HG03432 (cell line): ENCODE measurements at regions not wholly inside any gene's neighbourhood (a gene's known extent, or its start where the extent isn't known, plus 50 kb on each side); places are given as distances from the start of the nearest gene placed in this dataset.
"Not testable (repeated sequence)": the region's sequence is repeated elsewhere in the genome, so short reads cannot be mapped to it uniquely, and the experiment has no call there.

Experiments used
- ATAC-seq: cut with Tn5 transposase; IDR thresholded peaks from one replicate; pipeline ENCODE4 v1.9.1; 2021; ENCODE audit warnings: mild to moderate bottlenecking, moderate library complexity; ENCODE audit not compliant: unreplicated experiment

DNA sequence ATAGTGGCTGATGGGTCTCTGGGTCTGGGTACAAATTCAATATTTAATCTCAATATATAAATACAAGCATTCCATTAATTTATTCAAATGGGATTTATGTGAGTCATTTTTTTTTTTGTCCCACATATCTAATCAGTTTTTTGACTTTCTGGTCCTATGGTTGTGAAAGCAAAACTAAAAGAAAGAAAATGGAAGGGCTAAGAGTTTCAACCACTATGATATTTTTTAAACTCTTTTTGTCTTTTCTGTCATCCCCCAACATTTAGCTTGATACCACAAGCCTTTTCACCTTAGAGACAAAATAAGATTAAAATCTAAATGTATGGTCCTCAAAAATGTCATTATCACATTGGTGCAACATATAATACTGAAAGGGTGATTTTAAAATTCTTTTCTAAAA is 602.7 kb upstream of the CHRM3 start:
- no peak for ATAC-seq

DNA sequence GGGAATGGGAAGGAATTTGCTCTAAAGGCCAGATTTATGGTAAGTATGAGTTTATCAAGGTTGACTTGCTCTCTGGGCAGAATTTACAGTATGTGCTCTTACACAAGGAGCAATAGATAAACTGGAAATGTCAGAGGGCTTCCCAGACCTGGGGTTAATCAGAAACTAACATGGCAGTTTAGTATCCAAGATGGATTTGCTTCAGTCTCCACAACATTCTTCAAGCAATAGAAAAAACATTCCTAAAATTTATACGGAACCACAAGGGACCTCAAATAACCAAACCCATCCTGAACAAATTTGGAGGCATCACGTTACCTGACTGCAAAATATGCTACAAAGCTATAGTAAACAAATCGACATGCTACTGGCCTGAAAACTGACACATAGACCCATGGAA is 606.7 kb upstream of the CHRM3 start:
- ATAC-seq = no peak

DNA sequence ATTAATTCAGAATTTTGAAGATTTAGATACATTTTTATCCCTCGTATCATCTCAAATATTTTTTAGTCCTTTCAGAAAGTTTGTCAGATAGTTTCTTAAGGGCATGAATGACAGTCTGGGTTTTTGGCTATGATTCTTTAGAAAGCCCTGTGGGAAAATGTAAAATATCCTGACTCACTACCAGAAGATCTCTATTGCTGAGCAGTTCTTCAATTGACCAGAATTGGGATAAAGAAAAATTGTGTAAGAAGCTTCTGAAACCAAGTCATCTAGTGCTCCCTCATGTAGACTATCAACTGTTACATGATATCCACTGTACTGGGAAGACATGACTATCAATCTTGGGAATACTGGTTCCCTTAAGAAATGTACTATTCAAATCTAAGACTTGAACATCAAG is 608.3 kb upstream of the CHRM3 start:
- ATAC-seq = no peak

DNA sequence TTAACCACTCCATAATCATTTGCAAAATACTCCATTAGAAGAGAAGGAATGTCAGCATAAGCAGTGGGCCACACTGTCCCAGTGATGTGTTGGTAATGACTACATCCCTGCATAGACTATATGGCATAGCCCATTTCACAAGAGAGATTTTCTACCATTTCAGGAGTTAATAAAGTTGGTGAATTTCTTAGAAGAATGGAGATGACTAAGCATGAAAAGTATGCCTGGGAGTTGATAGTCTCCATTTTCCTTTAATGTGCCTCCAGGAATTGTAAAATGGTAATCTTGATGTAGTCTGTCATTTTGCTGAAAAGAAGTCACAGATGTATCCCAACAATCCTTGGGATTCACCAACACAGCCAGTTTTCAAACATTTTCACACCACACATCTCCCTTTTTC is 608.8 kb upstream of the CHRM3 start:
- ATAC-seq = no peak

DNA sequence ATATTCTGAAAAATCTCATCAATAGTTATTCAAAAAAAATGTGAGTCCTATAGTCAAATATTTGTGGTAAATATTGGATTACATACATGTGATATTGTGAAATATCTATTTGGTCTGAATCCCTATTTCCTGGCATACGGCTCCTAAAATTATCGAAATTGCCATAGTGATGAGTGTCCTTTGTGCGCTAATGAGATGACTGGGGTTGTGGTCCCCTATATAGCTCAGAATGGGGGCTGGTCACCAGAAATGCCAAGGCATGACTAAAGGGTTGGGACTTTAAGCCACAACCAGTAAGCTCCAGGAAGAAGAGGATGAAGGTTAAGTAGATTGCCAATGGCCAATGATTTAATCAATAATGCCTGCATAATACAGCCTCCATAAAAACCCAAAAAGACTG is 610.2 kb upstream of the CHRM3 start:
- ATAC-seq = no peak

DNA sequence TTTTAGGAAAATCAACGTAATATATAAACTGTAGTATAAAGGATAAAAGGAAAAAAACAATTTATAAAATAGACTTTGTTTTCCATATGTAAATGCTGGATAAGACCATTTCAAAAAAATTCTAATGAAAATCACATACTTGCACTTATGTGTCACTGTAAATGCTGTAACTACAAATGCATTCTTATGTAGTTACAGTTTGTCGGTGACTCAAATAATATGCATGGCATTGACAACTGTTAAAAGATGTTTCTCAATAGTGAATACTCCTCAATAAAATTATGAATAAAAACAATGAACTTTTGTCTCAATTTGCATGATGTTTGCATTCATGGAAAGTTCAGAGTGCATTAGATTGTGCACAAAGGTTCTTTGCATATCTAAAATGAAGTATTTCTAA is 614.0 kb upstream of the CHRM3 start:
- no peak for ATAC-seq

DNA sequence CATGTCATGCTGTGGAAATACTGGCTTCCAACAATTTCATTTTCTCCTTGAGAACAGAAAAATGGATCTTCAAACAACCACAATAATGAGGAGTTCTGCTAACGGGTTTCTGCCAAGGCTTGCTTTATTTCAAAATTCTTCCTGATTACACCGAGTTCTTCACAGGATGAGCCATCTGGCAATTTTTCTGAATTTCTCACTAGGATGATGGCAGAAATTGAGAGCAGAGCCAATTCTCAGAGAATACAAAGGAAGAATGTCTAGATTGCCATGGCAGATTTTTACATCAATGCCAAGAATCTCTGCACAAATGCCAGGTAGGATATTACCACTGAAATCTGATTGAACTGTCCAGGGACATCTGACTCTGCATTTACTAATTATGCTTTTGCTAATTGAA is 619.0 kb upstream of the CHRM3 start:
- no peak for ATAC-seq

DNA sequence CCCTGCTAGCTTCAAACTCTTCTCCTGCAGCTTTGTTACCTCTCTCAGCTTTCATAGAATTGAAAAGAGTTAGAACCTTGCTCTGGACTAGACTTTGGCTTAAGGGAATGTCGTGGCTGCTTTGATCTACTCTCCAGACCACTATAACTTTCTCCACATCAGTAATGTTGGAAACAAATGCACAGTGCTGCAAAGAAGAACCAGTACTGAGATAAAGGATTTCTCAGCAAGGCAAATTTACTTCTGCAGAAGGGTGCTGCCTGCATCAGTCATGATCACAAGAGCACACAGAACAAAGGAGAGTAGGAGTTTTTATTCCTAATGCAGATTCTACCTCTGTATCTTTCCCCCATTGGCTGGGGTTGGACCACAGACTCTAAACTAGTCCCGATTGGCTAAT is 621.6 kb upstream of the CHRM3 start:
- ATAC-seq = no peak

DNA sequence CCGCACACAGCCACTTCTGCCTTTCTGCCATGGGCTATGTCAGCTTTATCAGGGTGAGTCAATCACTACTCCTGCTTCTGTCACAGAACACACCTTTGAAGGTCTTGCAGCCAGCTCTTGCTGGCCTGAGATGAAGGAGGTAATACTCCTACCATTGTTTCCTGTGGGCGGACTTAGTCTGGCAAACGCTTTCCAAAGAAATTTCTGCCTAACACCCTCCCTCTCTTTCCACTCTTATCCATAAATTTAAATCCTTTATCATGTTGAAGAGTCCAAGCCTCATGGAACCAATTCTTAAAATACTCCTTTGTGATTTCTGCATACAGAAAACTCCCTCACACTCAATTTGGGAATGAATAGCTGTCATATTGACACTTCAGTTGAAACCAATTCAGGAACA is 633.1 kb upstream of the CHRM3 start:
- no peak for ATAC-seq

DNA sequence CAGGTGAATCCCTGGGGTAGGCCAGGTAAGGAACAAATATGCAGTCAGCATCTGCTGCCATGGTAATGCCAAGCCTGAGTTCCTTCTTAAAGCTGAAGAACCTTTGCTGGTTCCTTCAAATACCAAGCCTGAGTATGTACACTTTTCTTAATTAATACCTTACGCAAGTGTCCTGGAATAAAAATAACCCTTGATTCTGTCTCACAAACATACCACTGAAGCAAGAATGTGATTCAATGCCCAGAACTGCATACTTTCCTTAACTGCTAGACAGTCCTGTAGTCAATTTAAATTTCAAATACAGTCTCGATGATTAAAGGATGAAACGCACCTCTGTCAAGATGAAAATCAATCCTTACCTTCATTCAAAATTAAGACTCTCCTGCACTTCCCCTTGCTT is 634.0 kb upstream of the CHRM3 start:
- no peak for ATAC-seq

DNA sequence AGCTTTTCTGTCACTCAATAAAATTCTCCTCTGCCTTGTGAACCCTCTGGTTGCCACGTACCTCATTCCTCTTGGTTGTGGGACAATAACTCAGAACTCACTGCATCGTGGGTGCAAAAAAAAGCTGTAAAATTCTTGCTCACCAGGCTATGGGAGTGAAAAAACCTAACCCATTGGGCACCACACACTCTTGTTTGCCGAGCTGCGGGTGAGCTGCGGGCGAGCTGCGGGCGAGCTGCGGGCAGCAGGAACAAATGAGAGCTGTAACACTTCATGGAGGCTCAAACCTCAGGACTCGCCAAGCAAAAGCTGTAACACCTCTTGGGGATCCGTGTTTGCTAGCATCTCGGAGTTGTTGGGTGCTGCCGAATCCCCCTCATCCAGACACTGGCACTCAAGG is 641.3 kb upstream of the CHRM3 start:
- no peak for ATAC-seq

DNA sequence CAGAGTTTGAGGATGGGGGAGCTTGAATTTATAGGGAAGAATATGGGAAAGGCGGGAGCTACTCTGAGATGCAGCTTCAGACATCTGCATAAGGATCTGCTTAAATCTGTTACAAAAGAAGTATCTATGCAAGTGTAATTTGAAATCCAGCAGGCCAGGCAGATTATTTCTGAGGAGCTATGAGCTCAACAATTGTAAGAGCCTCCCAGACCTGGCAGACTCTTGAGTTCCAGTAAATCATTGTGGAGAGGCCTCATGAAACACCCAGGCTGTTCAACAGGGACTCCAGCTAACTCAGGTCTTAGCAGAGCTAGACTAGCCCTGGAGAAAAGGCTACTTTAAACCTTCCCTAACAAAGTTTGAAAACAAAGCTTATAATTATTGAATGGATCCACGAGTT is 647.5 kb upstream of the CHRM3 start:
- no peak for ATAC-seq

DNA sequence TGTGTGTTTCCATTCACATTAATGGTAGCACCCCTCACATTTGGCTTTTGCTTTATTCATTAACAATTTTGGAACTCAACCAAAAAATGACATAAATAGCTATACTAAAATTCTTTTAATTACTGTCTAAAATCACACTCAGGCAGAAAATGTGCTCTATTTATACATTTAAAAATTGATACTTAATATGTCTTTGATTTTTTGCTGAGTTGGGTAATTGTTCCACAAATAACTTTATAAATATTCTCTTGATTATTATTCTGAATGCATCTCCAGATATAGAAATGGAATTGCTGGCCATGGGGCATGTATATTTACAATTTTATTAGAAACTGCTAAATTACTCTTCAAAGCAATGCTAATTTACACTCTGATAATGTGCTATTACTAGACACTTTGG is 658.7 kb upstream of the CHRM3 start:
- ATAC-seq = no peak

DNA sequence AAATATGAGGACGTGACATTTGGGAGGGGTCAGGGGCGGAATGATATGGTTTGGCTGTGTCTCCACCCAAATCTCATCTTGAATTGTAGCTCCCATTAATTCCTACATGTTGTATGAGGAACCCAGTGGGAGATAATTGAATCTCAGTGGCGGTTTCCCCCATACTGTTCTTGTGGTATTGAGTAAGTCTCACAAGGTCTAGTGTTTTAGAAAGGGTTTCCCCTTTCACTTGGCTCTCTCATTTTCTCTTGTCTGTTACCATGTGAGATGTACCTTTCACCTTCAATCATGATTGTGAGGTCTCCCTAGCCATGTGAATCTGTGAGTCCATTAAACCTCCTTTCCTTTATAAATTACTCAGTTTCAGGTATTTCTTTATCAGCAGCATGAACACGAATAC is 663.6 kb upstream of the CHRM3 start:
- ATAC-seq = no peak

DNA sequence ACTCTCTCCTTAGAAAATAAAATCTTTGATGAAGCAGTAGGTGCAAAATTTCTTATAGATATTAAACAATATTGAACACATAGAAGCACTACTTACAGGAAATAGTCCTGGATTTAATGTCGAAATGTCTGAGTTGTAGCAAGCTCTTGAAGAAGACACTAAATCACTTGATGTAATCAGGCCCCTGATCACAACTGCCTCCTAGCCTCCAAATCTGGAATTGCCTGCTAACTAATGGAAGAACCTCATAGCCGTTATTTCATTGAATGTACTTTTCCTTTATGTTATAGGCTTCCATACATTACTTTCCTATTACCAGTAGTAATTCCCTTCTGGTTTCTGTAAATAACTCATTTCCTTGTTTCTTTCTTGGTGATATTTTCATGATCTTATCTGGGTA is 675.7 kb upstream of the CHRM3 start:
- no peak for ATAC-seq

DNA sequence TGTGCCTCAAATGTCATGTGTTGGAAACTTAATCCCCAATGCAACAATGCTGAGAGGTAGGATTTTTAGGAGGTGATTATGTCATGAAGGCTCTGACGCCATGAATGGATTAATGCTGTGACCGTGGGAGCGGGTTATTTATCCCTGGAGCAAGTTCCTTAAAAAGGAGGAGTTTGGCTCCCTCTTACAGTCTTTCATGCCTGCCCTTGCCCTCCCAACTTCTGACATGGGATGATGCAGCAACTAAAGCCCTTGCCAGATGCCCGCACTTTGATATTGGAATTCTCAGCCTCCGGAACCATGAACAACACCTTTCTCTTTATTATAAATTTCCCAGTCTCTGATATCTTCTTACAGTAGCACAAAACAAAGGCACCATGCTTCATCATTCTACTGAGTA is 685.3 kb upstream of the CHRM3 start:
- no peak for ATAC-seq

DNA sequence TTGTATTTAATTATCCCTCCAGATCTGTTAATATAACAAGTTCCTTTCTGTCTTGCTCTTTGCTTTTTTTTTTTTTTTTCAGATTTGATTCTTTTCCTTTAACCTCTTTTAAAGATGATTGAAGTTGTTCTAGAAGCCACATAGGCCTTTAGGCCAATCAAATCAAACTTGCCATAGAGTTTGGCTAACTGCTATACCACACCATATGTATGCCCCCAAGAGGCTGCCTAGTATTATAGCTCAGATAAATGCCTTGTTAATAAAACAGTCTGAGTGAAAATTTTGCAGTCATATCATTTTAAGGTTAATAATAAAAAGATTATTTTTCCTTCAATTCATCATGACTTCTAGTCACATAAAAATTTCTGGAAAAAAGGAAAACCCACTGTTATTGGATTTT is 696.0 kb upstream of the CHRM3 start:
- no peak for ATAC-seq

DNA sequence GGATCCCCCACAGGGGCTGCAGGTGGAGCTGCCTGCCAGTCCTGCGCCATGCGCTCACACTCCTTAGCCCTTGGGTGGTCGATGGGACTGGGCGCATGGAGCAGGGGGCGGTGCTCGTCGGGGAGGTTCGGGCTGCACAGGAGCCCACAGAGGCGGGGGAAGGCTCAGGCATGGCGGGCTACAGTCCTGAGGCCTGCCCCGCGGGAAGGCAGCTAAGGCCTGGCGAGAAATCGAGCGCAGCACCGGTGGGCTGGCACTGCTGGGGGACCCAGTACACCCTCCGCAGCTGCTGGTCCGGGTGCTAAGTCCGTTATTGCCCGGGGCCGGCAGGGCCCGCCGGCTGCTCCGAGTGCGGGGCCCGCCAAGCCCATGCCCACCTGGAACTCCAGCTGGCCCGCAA is 701.8 kb upstream of the CHRM3 start:
- not testable (repeated sequence) for ATAC-seq

DNA sequence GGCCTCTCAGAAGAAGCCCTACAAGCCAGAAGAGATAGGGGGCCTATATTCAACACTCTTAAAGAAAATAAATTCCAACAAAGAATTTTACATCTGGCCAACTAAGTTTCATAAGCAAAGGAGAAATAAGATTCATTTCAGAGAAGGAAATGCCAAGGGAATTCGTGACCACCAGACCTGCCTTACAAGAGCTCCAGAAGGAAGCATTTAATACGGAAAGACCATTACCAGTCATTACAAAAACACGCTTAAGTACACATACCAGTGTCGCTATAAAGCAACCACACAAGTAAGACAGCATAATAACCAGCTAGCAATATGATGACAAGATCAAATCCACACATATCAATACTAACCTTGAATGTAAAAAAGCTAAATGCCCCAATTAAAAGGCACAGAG is 704.9 kb upstream of the CHRM3 start:
- no peak for ATAC-seq

DNA sequence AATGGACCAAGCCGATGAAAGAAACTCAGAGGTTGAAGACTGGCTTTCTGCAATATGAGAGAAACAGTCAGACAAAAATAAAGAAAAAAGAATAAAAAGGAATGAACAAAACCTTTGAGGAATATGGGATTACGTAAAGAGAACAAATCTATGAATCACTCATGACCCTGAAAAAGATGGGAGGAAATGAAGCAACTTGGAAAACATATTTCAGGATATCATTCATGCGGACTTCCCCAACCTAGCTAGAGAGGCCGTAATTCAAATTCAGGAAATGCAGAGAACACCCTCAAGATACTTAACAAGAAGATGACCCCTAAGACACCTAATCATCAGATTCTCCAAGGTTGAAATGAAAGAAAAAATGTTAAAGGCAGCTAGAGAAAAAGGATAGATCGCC is 705.3 kb upstream of the CHRM3 start:
- ATAC-seq = no peak

DNA sequence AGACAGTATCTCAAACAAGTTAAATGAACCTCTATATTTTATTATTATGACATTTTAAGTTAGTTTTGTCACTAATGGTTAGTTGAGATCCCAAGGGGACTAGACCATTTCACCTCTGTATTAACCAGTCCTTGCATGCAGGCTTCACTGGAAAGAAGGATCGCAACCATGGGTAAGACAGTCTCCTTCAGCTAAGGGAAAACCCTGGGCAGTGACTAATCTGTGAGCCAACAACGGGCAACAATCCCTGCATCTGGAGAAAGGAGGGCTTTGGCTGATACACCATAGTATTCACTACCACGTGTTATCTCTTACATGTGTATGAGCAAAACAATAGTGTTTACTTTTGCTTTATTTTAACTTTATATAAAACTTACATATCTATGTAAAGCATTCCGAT is 708.8 kb upstream of the CHRM3 start:
- ATAC-seq = no peak

DNA sequence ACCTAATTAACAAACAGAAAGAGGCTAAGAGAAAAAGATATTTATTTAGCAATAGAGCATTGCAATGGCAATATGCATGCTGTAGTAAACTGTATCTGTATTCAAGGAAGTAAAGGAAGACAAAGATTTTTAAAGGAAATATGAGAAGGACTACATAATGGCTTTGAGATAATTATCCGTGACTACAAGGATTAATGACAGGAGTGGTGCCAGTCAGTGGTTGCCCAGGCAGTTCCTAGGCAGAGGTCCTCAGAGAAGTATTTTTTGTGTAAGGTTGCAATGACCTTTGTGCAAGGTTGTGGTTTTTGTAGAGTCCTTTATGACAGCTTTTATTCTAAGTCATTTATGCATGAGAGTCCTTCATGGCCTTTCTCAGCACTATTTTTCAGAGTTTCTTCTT is 711.1 kb upstream of the CHRM3 start:
- ATAC-seq = no peak

DNA sequence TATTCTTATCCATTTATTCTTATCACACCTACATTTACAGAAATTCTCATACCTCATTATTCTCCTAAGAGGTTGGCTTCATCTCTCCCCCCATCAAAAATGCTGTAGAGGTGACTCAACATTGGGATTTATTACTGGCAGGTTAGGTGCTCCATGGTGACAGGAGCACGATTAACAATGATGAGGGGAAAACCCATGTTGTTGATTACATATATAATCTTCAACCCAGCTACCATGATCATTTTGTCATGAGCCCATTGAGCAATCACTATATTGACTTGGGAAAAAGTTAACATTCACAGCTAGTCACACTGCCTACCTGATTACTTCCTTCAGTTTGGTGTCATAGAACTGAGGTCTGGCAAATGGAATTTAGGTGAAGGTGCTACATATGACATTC is 712.1 kb upstream of the CHRM3 start:
- no peak for ATAC-seq

DNA sequence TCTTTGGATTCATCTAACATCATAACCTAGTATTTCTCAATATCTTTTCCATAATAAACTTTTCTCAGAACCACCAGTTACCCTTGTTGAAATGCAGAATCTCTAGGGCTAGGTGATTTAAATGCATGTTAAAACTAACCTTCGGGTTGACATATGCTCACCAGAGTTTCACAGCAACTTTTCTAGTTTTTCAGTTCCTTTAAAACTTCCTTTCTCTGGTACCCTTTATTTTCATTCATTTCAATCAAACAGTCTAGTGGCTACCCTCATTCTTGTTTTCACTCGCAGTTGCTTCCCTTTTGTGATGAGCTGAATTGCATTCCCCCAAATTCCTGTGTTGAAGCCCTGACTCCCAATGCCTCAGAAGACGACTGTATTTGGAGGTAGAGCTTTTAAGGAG is 712.8 kb upstream of the CHRM3 start:
- ATAC-seq = no peak
